Upper lobe of left lung (tissue), 4 donors: ENCODE measurements at regions not wholly inside any gene's neighbourhood (a gene's known extent, or its start where the extent isn't known, plus 50 kb on each side); places are given as distances from the start of the nearest gene placed in this dataset.

Experiments used
- POLR2A ChIP-seq, 4 donors: fragments of 450-650 bp; IDR thresholded peaks; one replicate each; pipeline ENCODE4 v1.5.1; 2016 to 2017; ENCODE audit warnings: antibody characterized with exemption in 4 of 4, mild to moderate bottlenecking in 2 of 4
- POLR2AphosphoS5 ChIP-seq, 2 donors: sonication (generic); formaldehyde crosslinking; IDR thresholded peaks; one replicate each; pipeline ENCODE4 v1.5.1; 2017; ENCODE audit warnings: antibody characterized with exemption in 2 of 2
- TF ChIP-seq, protein P1 (sequence below), 6 experiments: fragments of 450-650 bp in 4 of 6; fragments of 200-600 bp in 2 of 6; sonication (generic) in 2 of 6; IDR thresholded peaks; one replicate each; pipeline ENCODE4 v1.5.1; 2016 to 2019; ENCODE audit warnings: antibody characterized with exemption in 6 of 6

DNA sequence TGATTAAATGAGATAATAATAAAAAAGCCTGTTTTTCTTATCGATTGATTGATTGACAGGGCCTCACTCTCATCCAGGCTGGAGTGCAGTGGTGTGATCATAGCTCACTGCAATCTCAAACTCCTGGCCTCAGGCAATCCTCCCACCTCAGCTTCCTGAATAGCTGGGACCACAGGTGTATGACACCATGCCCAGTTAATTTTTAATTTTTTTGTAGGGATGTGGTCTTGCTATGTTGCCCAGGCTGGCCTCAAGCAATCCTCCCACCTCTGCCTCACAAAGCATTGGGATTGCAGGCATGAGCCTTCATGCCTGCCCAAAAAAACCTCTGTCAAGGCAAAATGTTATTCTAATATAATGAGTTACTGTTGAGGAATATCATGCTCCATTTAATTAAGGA, 346.4 kb upstream of the DAB1 start:
- TF ChIP-seq, protein P1, sequence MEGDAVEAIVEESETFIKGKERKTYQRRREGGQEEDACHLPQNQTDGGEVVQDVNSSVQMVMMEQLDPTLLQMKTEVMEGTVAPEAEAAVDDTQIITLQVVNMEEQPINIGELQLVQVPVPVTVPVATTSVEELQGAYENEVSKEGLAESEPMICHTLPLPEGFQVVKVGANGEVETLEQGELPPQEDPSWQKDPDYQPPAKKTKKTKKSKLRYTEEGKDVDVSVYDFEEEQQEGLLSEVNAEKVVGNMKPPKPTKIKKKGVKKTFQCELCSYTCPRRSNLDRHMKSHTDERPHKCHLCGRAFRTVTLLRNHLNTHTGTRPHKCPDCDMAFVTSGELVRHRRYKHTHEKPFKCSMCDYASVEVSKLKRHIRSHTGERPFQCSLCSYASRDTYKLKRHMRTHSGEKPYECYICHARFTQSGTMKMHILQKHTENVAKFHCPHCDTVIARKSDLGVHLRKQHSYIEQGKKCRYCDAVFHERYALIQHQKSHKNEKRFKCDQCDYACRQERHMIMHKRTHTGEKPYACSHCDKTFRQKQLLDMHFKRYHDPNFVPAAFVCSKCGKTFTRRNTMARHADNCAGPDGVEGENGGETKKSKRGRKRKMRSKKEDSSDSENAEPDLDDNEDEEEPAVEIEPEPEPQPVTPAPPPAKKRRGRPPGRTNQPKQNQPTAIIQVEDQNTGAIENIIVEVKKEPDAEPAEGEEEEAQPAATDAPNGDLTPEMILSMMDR (IDR thresholded peaks at IDR 0.05): no peak
- TF ChIP-seq POLR2AphosphoS5 (IDR thresholded peaks at IDR 0.05) (no peak), POLR2A (IDR thresholded peaks at IDR 0.05) (no peak)
